ENCODE measurements at regions not wholly inside any gene's neighbourhood (a gene's known extent, or its start where the extent isn't known, plus 50 kb on each side); places are given as distances from the start of the nearest gene placed in this dataset.
A peak's percentile ranks its signal among the peaks of the same experiment; 100 is the strongest.
"Not testable (repeated sequence)": the region's sequence is repeated elsewhere in the genome, so short reads cannot be mapped to it uniquely, and the experiment has no call there.

- no peak for DNase-seq
These were observed 250.2 kb upstream of the DMRT1 start for GRCh38 chr9:591292-591691.

GRCh38 chr9:592225-592624, 249.3 kb upstream of the DMRT1 start:
- DNase-seq = no peak

GRCh38 chr9:592733-593132, 248.8 kb upstream of the DMRT1 start:
- no peak for DNase-seq

- DNase-seq = no peak
These were observed 247.7 kb upstream of the DMRT1 start for GRCh38 chr9:593809-594208.

GRCh38 chr9:596703-597102, 244.8 kb upstream of the DMRT1 start:
- DNase-seq = no peak

DNA sequence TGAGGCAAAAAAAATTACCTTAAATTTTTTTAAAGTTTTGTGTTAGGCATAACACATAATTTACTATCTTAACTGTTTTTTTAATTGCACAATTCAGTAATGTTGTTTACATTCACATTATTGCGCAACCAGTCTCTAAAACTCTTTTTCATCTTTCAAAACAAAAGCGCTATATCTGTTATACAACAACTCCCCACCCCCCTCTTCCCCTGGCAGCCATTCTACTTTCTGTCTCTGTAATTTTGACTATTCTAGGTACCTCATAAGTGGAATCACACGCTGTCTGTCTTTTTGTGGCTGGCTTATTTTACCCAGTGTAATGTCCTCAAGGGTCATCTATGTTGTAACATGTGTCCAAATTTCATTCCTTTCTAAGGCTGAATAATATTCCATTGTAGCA, 241.5 kb upstream of the DMRT1 start:
- no peak for DNase-seq

GRCh38 chr9:602716-603115, 238.8 kb upstream of the DMRT1 start:
- DNase-seq = no peak

GRCh38 chr9:603126-603525, 238.4 kb upstream of the DMRT1 start:
- DNase-seq = no peak

GRCh38 chr9:607417-607816, 234.1 kb upstream of the DMRT1 start:
- no peak for DNase-seq

GRCh38 chr9:613771-614347, 227.6 kb upstream of the DMRT1 start:
- peak; percentile 7 for DNase-seq

GRCh38 chr9:614431-614830, 227.1 kb upstream of the DMRT1 start:
- no peak for DNase-seq

DNA sequence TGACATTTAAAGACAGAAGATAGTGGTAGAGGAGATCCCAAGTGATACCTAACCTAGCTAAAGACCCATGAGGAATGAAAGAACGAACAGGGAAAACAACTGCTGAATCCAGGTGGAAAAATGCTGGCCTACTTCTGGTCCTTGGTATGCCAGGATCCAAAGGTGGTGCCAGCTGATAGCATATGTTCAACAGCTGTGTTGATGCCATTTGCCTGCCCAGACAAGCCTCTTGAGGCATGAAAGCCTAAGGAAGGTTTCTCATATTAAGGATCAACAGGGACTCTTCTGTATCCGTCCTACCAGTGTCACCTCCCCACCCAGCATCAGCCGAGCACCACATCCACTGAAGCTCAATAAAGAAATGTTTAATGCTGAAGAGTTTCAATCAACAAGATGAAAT, 225.7 kb upstream of the DMRT1 start:
- no peak for DNase-seq

DNA sequence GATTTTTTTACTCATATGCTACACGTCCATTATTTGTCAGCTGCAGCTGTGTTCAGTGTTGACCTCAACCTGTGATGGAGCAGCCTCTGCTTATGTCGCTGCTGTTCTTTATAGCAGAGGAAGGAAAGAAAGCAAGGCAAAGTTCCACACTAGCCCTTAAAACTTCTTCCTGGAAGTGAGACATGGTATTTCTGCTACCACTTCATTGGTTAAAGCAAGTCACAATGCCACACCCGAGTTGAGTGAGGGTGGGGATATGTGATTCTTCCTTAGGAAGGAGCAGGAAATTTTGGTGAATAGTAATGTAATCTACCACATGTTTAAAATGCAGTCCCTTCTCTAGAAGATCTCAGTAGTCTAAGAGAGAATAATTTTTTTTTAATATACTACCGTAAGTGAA, 224.8 kb upstream of the DMRT1 start:
- no peak for DNase-seq

GRCh38 chr9:617445-618085, 223.9 kb upstream of the DMRT1 start:
- DNase-seq = no peak

DNA sequence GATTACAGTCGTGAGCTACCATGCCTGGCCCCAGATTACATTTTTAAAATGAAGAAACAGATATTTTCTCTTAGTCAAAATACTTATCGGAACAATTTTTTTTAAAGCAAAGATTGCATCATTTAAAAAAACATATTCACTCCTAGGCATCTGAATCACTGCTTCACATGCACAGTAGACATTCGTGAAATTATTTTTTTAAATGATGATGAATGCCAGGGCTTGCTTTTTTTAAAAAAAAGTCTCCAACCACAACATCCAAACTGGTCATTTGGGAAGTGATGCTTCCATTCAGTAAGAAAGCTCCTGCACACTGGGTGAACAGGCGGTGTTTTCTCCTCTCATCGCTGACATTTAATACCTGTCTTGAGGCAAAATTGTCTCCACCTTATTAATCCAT, 223.0 kb upstream of the DMRT1 start:
- DNase-seq = no peak

GRCh38 chr9:621201-621855, 220.2 kb upstream of the DMRT1 start:
- no peak for DNase-seq

DNA sequence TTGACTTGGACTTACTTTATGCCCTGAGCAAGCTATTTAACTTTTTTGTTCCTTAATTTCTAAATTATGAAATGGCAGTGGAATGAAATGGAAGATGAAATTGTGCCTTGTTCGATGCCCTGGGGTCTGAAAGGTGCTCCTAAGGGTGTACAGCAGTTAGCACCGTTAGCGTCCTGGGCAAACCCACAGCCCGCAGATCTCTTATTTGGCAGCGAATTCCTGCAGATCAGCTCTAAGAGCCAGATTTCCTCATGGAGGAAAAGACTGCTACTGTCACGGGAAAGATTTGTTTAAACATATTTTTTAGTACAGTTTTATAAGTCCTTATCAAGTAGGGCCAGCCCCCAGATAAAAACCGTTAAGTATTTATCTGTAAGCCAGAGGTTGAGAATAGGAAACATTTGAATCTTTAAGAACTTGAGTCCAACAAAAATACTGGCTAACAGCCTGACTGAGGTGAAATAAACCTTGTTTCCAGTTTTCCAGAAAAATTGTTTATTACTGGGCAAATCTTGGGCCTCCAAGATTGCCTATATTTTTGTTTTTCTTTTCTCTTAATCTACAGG, 216.5 kb upstream of the DMRT1 start:
- DNase-seq = no peak

GRCh38 chr9:625613-626012, 215.9 kb upstream of the DMRT1 start:
- DNase-seq = no peak

GRCh38 chr9:626114-626513, 215.4 kb upstream of the DMRT1 start:
- not testable (repeated sequence) for DNase-seq

DNA sequence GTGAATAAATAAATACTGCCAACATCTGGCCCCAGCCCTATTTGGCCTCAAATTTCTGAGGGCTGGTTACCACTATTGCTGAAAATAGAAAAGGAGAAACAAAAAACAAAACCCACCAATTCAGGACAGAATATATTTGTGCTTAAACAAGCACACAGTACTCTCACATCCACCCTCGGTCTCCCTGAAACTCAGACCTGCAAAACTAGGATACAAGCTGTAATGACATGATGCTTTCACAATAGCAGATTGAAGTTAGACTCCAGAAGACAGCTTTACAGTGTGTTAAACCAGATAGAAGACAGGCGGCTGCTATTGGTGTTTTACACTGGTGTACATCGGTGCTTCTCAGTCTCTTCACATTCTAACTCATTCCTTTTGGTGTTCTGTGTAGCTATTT, 214.9 kb upstream of the DMRT1 start:
- no peak for DNase-seq

- DNase-seq = no peak
These were observed 214.0 kb upstream of the DMRT1 start for GRCh38 chr9:627336-627970.

- DNase-seq = no peak
These were observed 212.4 kb upstream of the DMRT1 start for GRCh38 chr9:629146-629545.

GRCh38 chr9:630817-631216, 210.7 kb upstream of the DMRT1 start:
- DNase-seq = no peak

DNA sequence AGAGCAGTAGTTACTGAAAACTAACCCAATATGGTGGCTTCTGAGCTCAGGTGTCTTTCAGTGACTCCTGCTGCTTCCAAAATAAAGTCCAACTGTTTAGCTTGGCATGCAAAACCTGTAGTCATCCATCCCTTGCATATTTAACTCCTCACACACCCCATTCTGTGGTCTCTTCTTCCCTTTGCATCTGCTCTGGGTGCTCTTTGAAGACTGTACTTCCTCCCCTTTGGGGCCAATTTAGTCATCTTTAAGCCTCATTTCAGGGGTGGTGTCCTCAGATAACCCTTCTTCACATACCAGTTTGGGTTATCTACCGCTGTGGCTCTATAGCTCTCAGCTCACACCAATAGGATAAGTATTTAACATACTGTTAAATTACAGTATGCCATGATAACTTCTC, 209.9 kb upstream of the DMRT1 start:
- no peak for DNase-seq
